ENCODE measurements at regions not wholly inside any gene's neighbourhood (a gene's known extent, or its start where the extent isn't known, plus 50 kb on each side); places are given as distances from the start of the nearest gene placed in this dataset.

GRCh38 chr5:110963495-110963894, 108.0 kb upstream of the TSLP start:
- H3K79me2 ChIP-seq (ENCODE audit: low read depth) = no peaks in the 10 kb centered on the region
- H3K4me3 ChIP-seq = no peak overlapping the region
- H3K9me2 ChIP-seq (ENCODE audit: insufficient read depth) = no peaks in the 10 kb centered on the region
- no peak overlapping the region for H2AFZ ChIP-seq
- no peaks in the 10 kb centered on the region for H3K9me3 ChIP-seq (ENCODE audit: insufficient read depth, low read depth)
- H3K4me2 ChIP-seq = no peak overlapping the region
- H3K36me3 ChIP-seq (ENCODE audit: low read depth) = no peaks in the 10 kb centered on the region
- ChIA-PET POLR2A (ENCODE audit: unreplicated experiment) (interaction anchor here (0.6 kb wide), 1 partner anchor 87 kb away, joined by 8 read pairs; no protein-coding TSS in a partner anchor), CTCF (no interaction called here)
- intact Hi-C loops (cut with micrococcal nuclease; ENCODE audit: unreplicated experiment) = no loop called here
- H3K27ac ChIP-seq = no peak overlapping the region
- no peaks in the 10 kb centered on the region for H4K20me1 ChIP-seq (ENCODE audit: insufficient read depth)
- no TSS peak for BruUV-seq (replicated peaks)
- peaks cover 1% of the 10 kb centered on the region; the same call in 1 of the 2 replicates for H3F3A ChIP-seq (ENCODE audit: insufficient read depth, low read depth)
- no peak for DNase-seq
- no peaks in the 10 kb centered on the region for H3K27me3 ChIP-seq (ENCODE audit: insufficient read depth, low read depth)
- TF ChIP-seq EZH2 (IDR thresholded peaks at IDR 0.05; ENCODE audit: low read depth) (no peak), CTCF (conservative IDR thresholded peaks at IDR 0.05) (no peak)
- peaks cover 7% of the 10 kb centered on the region; the same call in 1 of the 2 replicates for H3K4me1 ChIP-seq (replicated peaks; ENCODE audit: insufficient read depth)

GRCh38 chr5:110965773-110966581, 105.5 kb upstream of the TSLP start:
- DNase-seq = no peak
- no TSS peak for BruUV-seq (replicated peaks)
- no peak overlapping the region for H3K27ac ChIP-seq
- no peak overlapping the region for H3K4me3 ChIP-seq
- no peaks in the 10 kb centered on the region; the same call in 1 of the 2 replicates for H3K9me2 ChIP-seq (ENCODE audit: insufficient read depth)
- no peaks in the 10 kb centered on the region for H3K9me3 ChIP-seq (ENCODE audit: insufficient read depth, low read depth)
- no peaks in the 10 kb centered on the region for H3K36me3 ChIP-seq (ENCODE audit: low read depth)
- no peak overlapping the region for H2AFZ ChIP-seq
- H3K27me3 ChIP-seq (ENCODE audit: insufficient read depth, low read depth) = no peaks in the 10 kb centered on the region
- H3K4me2 ChIP-seq = no peak overlapping the region
- intact Hi-C loops (cut with micrococcal nuclease; ENCODE audit: unreplicated experiment) = no loop called here
- ChIA-PET CTCF (no interaction called here), POLR2A (ENCODE audit: unreplicated experiment) (no interaction called here)
- H3K4me1 ChIP-seq (replicated peaks; ENCODE audit: insufficient read depth) = peaks cover 7% of the 10 kb centered on the region; the same call in 1 of the 2 replicates
- H4K20me1 ChIP-seq (ENCODE audit: insufficient read depth) = no peaks in the 10 kb centered on the region
- no peaks in the 10 kb centered on the region for H3K79me2 ChIP-seq (ENCODE audit: low read depth)
- no peak for TF ChIP-seq CTCF (conservative IDR thresholded peaks at IDR 0.05)
- TF ChIP-seq EZH2 (IDR thresholded peaks at IDR 0.05; ENCODE audit: low read depth) = no peak
- H3F3A ChIP-seq (ENCODE audit: insufficient read depth, low read depth) = no peaks in the 10 kb centered on the region

- no TSS peak for BruUV-seq (replicated peaks)
- CTCF ChIA-PET = no interaction called here
- POLR2A ChIA-PET (ENCODE audit: unreplicated experiment) = no interaction called here
Observed at GRCh38 chr5:110968246-110969005, 103.1 kb upstream of the TSLP start.

More at GRCh38 chr5:110968246-110969005, 103.1 kb upstream of the TSLP start:
- H3K36me3 ChIP-seq (ENCODE audit: low read depth) = no peaks in the 10 kb centered on the region
- no peak overlapping the region for H3K4me3 ChIP-seq
- H3K27me3 ChIP-seq (ENCODE audit: insufficient read depth, low read depth) = no peaks in the 10 kb centered on the region
- no peak overlapping the region for H2AFZ ChIP-seq
- H3K9me2 ChIP-seq (ENCODE audit: insufficient read depth) = no peaks in the 10 kb centered on the region; the same call in 1 of the 2 replicates
- no peaks in the 10 kb centered on the region for H3F3A ChIP-seq (ENCODE audit: insufficient read depth, low read depth)
- TF ChIP-seq EZH2 (IDR thresholded peaks at IDR 0.05; ENCODE audit: low read depth) (no peak), CTCF (conservative IDR thresholded peaks at IDR 0.05) (no peak)
- intact Hi-C loops (cut with micrococcal nuclease; ENCODE audit: unreplicated experiment) = no loop called here
- H4K20me1 ChIP-seq (ENCODE audit: insufficient read depth) = no peaks in the 10 kb centered on the region
- no peaks in the 10 kb centered on the region for H3K9me3 ChIP-seq (ENCODE audit: insufficient read depth, low read depth)
- DNase-seq = peak in 1 of 2 experiments; percentile 50
- H3K4me1 ChIP-seq (replicated peaks; ENCODE audit: insufficient read depth) = peaks cover 7% of the 10 kb centered on the region; the same call in 1 of the 2 replicates
- H3K27ac ChIP-seq = no peak overlapping the region
- no peaks in the 10 kb centered on the region for H3K79me2 ChIP-seq (ENCODE audit: low read depth)
- H3K4me2 ChIP-seq = 0 out of 2 replicates have a peak overlapping the region, but pooled peaks have one; percentile 0
